T-helper 2 cell treated with Interferon-gamma antibody and Interleukin-4, amounts not matched to agents 5 μg/mL and 100 μg/mL, for 36 hours (primary cell): ENCODE measurements at regions not wholly inside any gene's neighbourhood (a gene's known extent, or its start where the extent isn't known, plus 50 kb on each side); places are given as distances from the start of the nearest gene placed in this dataset.
A peak's percentile ranks its signal among the peaks of the same experiment; 100 is the strongest.

Experiments
- DNase-seq: peaks from one replicate; pipeline ENCODE4 v3.0.0; 2021; ENCODE audit warnings: low spot score
- H3K27ac Mint-ChIP-seq: one replicate; pipeline ENCODE4 v1.8.0; 2021; ENCODE audit warnings: mild to moderate bottlenecking, mixed read lengths
- H3K27me3 Mint-ChIP-seq: one replicate; pipeline ENCODE4 v1.8.0; 2021; ENCODE audit warnings: low read depth, mixed read lengths
- H3K36me3 Mint-ChIP-seq: one replicate; pipeline ENCODE4 v1.8.0; 2021; ENCODE audit warnings: low read depth, mixed read lengths
- H3K4me1 Mint-ChIP-seq: one replicate; pipeline ENCODE4 v1.8.0; 2021; ENCODE audit warnings: low read depth, mixed read lengths
- H3K4me3 Mint-ChIP-seq: one replicate; pipeline ENCODE4 v1.8.0; 2022; ENCODE audit warnings: mild to moderate bottlenecking, moderate library complexity, mixed read lengths
- H3K9me3 Mint-ChIP-seq: one replicate; pipeline ENCODE4 v1.8.0; 2021; ENCODE audit warnings: mixed read lengths

DNA sequence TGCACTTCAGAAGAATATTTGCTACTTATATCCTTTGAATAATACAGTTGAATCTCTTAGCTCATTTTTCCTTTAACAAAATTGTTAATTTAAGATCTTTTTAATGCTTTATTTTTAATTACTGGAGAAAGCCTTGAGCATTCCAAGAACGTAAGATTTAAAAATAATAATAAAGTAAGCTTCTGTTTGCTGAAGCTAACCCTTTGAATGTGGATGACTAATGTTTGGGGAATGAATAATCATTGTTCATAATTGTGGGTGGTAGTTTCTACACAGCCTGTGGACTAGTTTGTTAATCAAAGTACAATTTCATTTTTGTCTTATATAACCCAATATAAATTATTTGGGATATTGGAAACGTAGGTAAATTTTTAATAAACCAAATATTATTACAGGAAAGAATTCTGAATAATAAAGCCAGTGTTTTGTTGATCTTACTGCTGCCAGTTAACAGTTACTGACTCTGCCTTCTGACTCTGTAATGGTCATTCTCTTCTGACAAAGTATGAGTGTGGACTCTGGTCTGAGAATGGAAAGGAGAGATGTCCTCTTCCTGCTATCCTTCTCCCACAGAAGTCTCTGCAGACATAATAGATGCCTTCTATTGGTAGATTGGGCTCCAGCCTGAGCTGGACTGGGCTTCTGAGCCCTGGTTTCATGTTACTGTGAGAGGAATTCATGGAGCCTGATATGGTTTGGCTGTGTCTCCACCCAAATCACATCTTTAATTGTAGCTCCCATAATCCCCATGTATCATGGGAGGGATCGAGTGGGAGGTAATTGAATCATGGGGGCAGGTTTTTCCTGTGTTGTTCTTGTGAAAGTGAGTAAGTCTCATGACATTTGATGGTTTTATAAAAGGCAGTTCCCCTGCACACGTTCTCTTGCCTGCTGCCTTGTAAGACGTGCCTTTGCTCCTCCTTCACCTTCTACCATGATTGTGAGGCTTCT lies 292.7 kb upstream of the SLC39A10 start:
- Mint-ChIP-seq H3K4me1 (peaks cover 31% of the 10 kb centered on the region), H3K27ac (no peak overlapping the region), H3K36me3 (peaks cover 26% of the 10 kb centered on the region), H3K4me3 (no peak overlapping the region), H3K27me3 (no peaks in the 10 kb centered on the region), H3K9me3 (peaks cover 32% of the 10 kb centered on the region)
- no peak for DNase-seq

- peaks cover 29% of the 10 kb centered on the region for H3K9me3 Mint-ChIP-seq
- H3K4me1 Mint-ChIP-seq: peaks cover 36% of the 10 kb centered on the region
- H3K27me3 Mint-ChIP-seq: no peaks in the 10 kb centered on the region
- H3K27ac Mint-ChIP-seq: no peak overlapping the region
- H3K4me3 Mint-ChIP-seq: no peak overlapping the region
- peaks cover 22% of the 10 kb centered on the region for H3K36me3 Mint-ChIP-seq
- DNase-seq: no peak
Observed at GRCh38 chr2:195363496-195363895, 293.5 kb upstream of the SLC39A10 start.

GRCh38 chr2:195360242-195360641 lies 296.8 kb upstream of the SLC39A10 start:
- H3K9me3 Mint-ChIP-seq: peaks cover 21% of the 10 kb centered on the region
- H3K27ac Mint-ChIP-seq: no peak overlapping the region
- peaks cover 19% of the 10 kb centered on the region for H3K36me3 Mint-ChIP-seq
- DNase-seq: no peak
- H3K27me3 Mint-ChIP-seq: no peaks in the 10 kb centered on the region
- peaks cover 38% of the 10 kb centered on the region for H3K4me1 Mint-ChIP-seq
- peak overlapping the region; percentile 17 for H3K4me3 Mint-ChIP-seq

- no peak for DNase-seq
- H3K9me3 Mint-ChIP-seq: peaks cover 16% of the 10 kb centered on the region
- peaks cover 16% of the 10 kb centered on the region for H3K36me3 Mint-ChIP-seq
- H3K4me3 Mint-ChIP-seq: peak overlapping the region; percentile 21
- H3K27ac Mint-ChIP-seq: no peak overlapping the region
- H3K4me1 Mint-ChIP-seq: peaks cover 31% of the 10 kb centered on the region
- H3K27me3 Mint-ChIP-seq: no peaks in the 10 kb centered on the region
Observed at GRCh38 chr2:195359043-195359735, 297.8 kb upstream of the SLC39A10 start.

- Mint-ChIP-seq H3K4me3 (no peak overlapping the region), H3K36me3 (peaks cover 12% of the 10 kb centered on the region), H3K27me3 (no peaks in the 10 kb centered on the region), H3K27ac (no peak overlapping the region), H3K4me1 (peaks cover 31% of the 10 kb centered on the region), H3K9me3 (peaks cover 8% of the 10 kb centered on the region)
- no peak for DNase-seq
Observed at GRCh38 chr2:195356920-195357440, 300.0 kb upstream of the SLC39A10 start.

- Mint-ChIP-seq H3K36me3 (peaks cover 10% of the 10 kb centered on the region), H3K9me3 (peaks cover 8% of the 10 kb centered on the region), H3K27me3 (no peaks in the 10 kb centered on the region), H3K27ac (no peak overlapping the region), H3K4me3 (no peak overlapping the region), H3K4me1 (peaks cover 27% of the 10 kb centered on the region)
- DNase-seq: no peak
Observed at GRCh38 chr2:195356026-195356425, 301.0 kb upstream of the SLC39A10 start.

- no peak for DNase-seq
- H3K4me3 Mint-ChIP-seq: no peak overlapping the region
- H3K27me3 Mint-ChIP-seq: no peaks in the 10 kb centered on the region
- H3K4me1 Mint-ChIP-seq: peaks cover 6% of the 10 kb centered on the region
- H3K36me3 Mint-ChIP-seq: peaks cover 11% of the 10 kb centered on the region
- H3K9me3 Mint-ChIP-seq: peaks cover 12% of the 10 kb centered on the region
- H3K27ac Mint-ChIP-seq: no peak overlapping the region
Observed at GRCh38 chr2:195352581-195352980, 304.4 kb upstream of the SLC39A10 start.

DNA sequence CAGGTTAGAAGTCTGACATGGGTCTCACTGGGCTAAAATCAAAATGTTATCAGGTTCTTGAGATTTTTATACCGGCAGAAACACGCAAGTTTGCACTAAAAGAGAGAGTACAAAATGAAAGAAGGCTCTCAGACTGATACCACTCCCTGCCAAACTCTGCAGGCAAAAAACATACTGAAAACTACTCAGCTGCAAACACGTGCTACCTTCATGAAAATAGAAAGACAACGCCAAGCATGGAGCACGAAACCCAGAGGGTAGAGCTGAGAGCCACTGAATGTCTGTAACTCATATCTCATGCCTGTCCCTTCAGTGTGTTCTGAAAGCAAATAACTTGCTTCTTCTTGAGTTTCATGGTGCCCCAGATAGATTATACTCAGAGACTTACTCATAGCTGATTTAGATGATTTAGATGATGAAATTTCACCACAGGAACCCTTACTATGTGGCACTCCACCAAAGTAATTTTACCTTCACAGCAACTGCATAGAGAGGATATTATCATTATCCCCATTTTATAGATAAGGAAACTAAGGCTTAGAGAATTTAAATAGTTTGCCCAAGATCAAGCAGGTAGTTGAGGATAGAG lies 313.0 kb upstream of the SLC39A10 start:
- Mint-ChIP-seq H3K27me3 (no peaks in the 10 kb centered on the region), H3K4me3 (no peak overlapping the region), H3K9me3 (peaks cover 8% of the 10 kb centered on the region), H3K4me1 (peaks cover 10% of the 10 kb centered on the region), H3K27ac (no peak overlapping the region), H3K36me3 (no peaks in the 10 kb centered on the region)
- DNase-seq: no peak

DNA sequence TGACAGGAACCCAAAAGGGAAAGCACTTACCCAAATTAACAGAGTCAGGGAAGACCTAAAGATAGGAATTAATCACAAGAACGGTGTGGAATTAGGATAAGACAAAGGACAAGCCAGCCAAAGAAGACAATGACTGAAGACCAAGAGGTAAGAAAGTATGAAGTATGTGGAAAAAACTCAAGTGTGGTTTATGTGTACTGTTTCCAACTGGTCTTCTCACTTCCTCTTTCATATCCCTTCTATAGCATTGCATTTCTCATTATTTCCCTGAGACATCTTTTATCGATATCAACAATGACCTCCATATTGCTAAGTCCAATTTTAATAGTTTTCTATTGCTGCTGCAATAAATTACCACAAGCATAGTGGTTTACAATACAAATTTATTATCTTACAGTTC lies 313.5 kb upstream of the SLC39A10 start:
- no peak overlapping the region for H3K4me3 Mint-ChIP-seq
- no peaks in the 10 kb centered on the region for H3K27me3 Mint-ChIP-seq
- peaks cover 8% of the 10 kb centered on the region for H3K9me3 Mint-ChIP-seq
- H3K36me3 Mint-ChIP-seq: no peaks in the 10 kb centered on the region
- no peak overlapping the region for H3K27ac Mint-ChIP-seq
- peaks cover 12% of the 10 kb centered on the region for H3K4me1 Mint-ChIP-seq
- no peak for DNase-seq

- Mint-ChIP-seq H3K4me3 (no peak overlapping the region), H3K27ac (no peak overlapping the region), H3K9me3 (peaks cover 8% of the 10 kb centered on the region), H3K4me1 (peaks cover 16% of the 10 kb centered on the region), H3K27me3 (no peaks in the 10 kb centered on the region), H3K36me3 (no peaks in the 10 kb centered on the region)
- DNase-seq: no peak
Observed at GRCh38 chr2:195342061-195342460, 315.0 kb upstream of the SLC39A10 start.

DNA sequence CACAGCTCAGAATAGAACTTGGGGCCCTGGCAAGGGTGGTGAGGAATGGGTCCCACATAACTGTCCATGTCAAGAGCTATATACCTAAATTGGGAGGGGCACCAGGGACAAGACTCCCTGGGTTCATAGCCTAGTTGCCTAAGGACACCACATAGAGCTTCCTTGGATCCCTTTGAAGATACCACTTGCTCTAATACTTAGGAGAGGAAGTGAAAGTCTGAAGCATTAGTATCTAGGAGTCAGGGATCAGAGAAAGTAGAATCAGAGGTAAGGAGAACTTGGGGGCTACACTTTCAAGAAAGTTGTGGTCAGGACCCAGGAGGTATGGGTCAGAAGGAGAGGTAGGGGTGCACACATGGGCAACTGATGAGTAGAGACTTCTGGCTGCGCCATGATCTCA lies 318.2 kb upstream of the SLC39A10 start:
- H3K27ac Mint-ChIP-seq: no peak overlapping the region
- H3K27me3 Mint-ChIP-seq: no peaks in the 10 kb centered on the region
- no peak for DNase-seq
- peaks cover 13% of the 10 kb centered on the region for H3K4me1 Mint-ChIP-seq
- peaks cover 18% of the 10 kb centered on the region for H3K9me3 Mint-ChIP-seq
- no peak overlapping the region for H3K4me3 Mint-ChIP-seq
- H3K36me3 Mint-ChIP-seq: peaks cover 5% of the 10 kb centered on the region

DNA sequence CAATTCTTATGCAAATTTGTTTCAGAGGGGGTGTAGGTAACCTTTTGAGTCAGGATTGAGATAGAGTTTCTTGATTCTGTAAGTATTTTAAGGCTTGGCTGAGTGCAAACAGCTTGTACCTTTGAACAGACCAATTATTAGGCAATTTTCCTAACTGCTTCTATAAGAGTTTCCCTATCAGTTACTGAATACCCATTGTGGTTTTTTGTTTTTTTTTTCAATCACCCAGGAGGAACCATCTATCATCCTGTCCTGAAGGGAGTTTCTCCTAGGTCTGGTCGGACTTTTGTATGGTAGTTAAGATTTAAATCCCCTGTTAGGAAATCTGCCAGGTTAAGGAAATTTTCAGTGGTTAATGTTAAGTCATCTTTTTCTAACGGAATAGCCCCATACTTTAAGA lies 319.4 kb upstream of the SLC39A10 start:
- Mint-ChIP-seq H3K4me1 (peaks cover 11% of the 10 kb centered on the region), H3K27ac (no peak overlapping the region), H3K4me3 (no peak overlapping the region), H3K36me3 (peaks cover 6% of the 10 kb centered on the region), H3K27me3 (no peaks in the 10 kb centered on the region), H3K9me3 (peaks cover 19% of the 10 kb centered on the region)
- DNase-seq: no peak

DNA sequence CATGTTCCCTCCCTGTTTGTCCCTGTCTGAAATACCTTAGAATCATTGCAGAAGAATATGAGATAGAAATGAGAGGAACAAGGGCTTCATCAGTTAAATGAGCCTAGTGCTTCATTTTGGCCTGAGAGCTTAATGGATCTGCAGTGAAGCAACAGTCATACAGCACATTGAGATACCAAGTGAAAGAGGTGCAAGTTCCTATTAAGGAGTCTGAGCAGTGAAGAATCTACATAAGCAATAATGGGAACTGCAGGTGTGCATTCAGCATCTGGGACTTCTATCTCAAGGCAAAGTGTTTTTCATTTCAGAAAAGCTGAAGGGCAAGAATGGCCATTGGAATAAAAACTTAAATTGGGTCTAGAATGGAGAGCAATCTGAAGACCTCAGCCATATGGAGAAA lies 323.2 kb upstream of the SLC39A10 start:
- H3K27ac Mint-ChIP-seq: no peak overlapping the region
- peaks cover 6% of the 10 kb centered on the region for H3K36me3 Mint-ChIP-seq
- no peaks in the 10 kb centered on the region for H3K27me3 Mint-ChIP-seq
- DNase-seq: no peak
- no peak overlapping the region for H3K4me3 Mint-ChIP-seq
- peaks cover 26% of the 10 kb centered on the region for H3K9me3 Mint-ChIP-seq
- H3K4me1 Mint-ChIP-seq: peaks cover 7% of the 10 kb centered on the region

GRCh38 chr2:195331966-195332365 lies 325.1 kb upstream of the SLC39A10 start:
- no peak overlapping the region for H3K27ac Mint-ChIP-seq
- peaks cover 6% of the 10 kb centered on the region for H3K36me3 Mint-ChIP-seq
- H3K9me3 Mint-ChIP-seq: peaks cover 26% of the 10 kb centered on the region
- DNase-seq: no peak
- H3K4me1 Mint-ChIP-seq: peaks cover 2% of the 10 kb centered on the region
- H3K4me3 Mint-ChIP-seq: no peak overlapping the region
- H3K27me3 Mint-ChIP-seq: no peaks in the 10 kb centered on the region
